DMS79 treated with DMSO at 0.1 percent for 48 hours (cell line): ENCODE measurements at regions not wholly inside any gene's neighbourhood (a gene's known extent, or its start where the extent isn't known, plus 50 kb on each side); places are given as distances from the start of the nearest gene placed in this dataset.
A peak's percentile ranks its signal among the peaks of the same experiment; 100 is the strongest.
"Not testable (repeated sequence)": the region's sequence is repeated elsewhere in the genome, so short reads cannot be mapped to it uniquely, and the experiment has no call there.

Experiments used
- DNase-seq: peaks from one replicate; lab custom pipeline; 2025; lab: John Stamatoyannopoulos, UW

- no peak for DNase-seq
Measured at GRCh38 chr1:233435622-233436021, 108.1 kb downstream of the MAP3K21 start.

- DNase-seq: no peak
Measured at GRCh38 chr1:233439721-233440120, 112.2 kb downstream of the MAP3K21 start.

GRCh38 chr1:233440951-233441401, 113.5 kb downstream of the MAP3K21 start:
- DNase-seq: peak; percentile 55

GRCh38 chr1:233442026-233442780, 114.7 kb downstream of the MAP3K21 start:
- DNase-seq: no peak

GRCh38 chr1:233443040-233443760, 115.7 kb downstream of the MAP3K21 start:
- no peak for DNase-seq

- no peak for DNase-seq
Measured at GRCh38 chr1:233444484-233444883, 117.0 kb downstream of the MAP3K21 start.

GRCh38 chr1:233445737-233446136, 118.2 kb downstream of the MAP3K21 start:
- DNase-seq: no peak

GRCh38 chr1:233446935-233447334, 119.4 kb downstream of the MAP3K21 start:
- no peak for DNase-seq

- DNase-seq: peak; percentile 71
Measured at GRCh38 chr1:233448109-233448689, 120.7 kb downstream of the MAP3K21 start.

- no peak for DNase-seq
Measured at GRCh38 chr1:233452724-233453123, 125.2 kb downstream of the MAP3K21 start.

- DNase-seq: no peak
Measured at GRCh38 chr1:233453433-233454200, 126.1 kb downstream of the MAP3K21 start.

GRCh38 chr1:233459470-233459945, 132.0 kb downstream of the MAP3K21 start:
- no peak for DNase-seq

- no peak for DNase-seq
Measured at GRCh38 chr1:233459968-233460367, 132.4 kb downstream of the MAP3K21 start.

GRCh38 chr1:233460692-233461091, 133.2 kb downstream of the MAP3K21 start:
- no peak for DNase-seq

- DNase-seq: no peak
Measured at GRCh38 chr1:233461847-233462246, 134.3 kb downstream of the MAP3K21 start.

GRCh38 chr1:233463333-233463732, 135.8 kb downstream of the MAP3K21 start:
- no peak for DNase-seq

GRCh38 chr1:233465745-233466343, 138.3 kb downstream of the MAP3K21 start:
- DNase-seq: no peak

- no peak for DNase-seq
Measured at GRCh38 chr1:233470741-233471499, 143.0 kb upstream of the KCNK1 start.

GRCh38 chr1:233471851-233472250, 142.1 kb upstream of the KCNK1 start:
- DNase-seq: not testable (repeated sequence)

GRCh38 chr1:233472796-233473195, 141.1 kb upstream of the KCNK1 start:
- DNase-seq: not testable (repeated sequence)
